ENCODE measurements at regions not wholly inside any gene's neighbourhood (a gene's known extent, or its start where the extent isn't known, plus 50 kb on each side); places are given as distances from the start of the nearest gene placed in this dataset.

DNA sequence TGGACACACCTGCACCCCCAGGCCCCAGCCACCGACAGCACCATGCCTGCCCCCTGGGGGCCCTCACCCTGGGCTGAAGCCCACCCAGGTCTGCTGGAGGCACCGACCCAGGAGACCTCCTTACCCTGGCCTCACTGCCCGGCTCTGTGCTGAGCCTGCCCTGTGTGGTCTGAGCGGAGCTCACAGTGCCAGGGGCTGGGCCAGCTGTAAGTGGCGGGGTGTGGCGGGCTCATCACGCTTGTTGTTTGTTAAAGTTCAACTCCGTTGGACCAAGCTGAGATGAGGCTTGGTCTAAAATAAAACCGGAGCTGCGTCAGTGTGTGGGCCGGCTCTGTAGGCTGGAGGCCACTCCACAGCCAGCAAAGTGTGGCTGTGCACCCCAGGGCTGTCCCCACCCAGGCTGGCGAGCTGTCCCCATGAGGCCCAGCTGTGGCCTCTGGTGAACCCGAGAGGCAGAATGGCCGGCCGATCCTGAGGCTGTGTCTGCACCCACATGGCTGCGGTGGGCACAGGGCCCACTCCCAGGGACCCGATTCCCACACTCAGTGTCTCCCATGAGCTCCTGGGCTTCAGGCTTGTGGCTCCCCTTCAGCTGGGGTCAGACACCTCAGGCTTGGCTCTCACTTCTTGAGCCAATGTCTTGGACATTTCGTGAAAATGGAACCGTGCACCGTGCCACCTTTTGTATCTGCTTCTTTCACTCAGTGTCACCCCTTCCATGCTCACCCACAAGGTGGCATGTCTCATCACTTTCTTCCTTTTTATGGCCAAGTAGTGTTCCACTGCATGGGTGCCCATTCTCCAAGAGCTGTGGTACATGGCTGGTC, 137.9 kb downstream of the CTTN start:
- no peak for TF ChIP-seq POLR2A (IDR thresholded peaks at IDR 0.05; ENCODE audit: borderline replicate concordance, extremely low read depth, insufficient read depth, insufficient read length)
- TF ChIP-seq, protein P1, sequence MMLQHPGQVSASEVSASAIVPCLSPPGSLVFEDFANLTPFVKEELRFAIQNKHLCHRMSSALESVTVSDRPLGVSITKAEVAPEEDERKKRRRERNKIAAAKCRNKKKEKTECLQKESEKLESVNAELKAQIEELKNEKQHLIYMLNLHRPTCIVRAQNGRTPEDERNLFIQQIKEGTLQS (IDR thresholded peaks at IDR 0.05) = no peak
- TF ChIP-seq, protein P2, sequence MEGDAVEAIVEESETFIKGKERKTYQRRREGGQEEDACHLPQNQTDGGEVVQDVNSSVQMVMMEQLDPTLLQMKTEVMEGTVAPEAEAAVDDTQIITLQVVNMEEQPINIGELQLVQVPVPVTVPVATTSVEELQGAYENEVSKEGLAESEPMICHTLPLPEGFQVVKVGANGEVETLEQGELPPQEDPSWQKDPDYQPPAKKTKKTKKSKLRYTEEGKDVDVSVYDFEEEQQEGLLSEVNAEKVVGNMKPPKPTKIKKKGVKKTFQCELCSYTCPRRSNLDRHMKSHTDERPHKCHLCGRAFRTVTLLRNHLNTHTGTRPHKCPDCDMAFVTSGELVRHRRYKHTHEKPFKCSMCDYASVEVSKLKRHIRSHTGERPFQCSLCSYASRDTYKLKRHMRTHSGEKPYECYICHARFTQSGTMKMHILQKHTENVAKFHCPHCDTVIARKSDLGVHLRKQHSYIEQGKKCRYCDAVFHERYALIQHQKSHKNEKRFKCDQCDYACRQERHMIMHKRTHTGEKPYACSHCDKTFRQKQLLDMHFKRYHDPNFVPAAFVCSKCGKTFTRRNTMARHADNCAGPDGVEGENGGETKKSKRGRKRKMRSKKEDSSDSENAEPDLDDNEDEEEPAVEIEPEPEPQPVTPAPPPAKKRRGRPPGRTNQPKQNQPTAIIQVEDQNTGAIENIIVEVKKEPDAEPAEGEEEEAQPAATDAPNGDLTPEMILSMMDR (IDR thresholded peaks at IDR 0.05 in 2 of 3, conservative IDR thresholded peaks at IDR 0.05 in 1 of 3; ENCODE audit: borderline replicate concordance in 1 of 3, insufficient read depth in 1 of 3, low read depth in 2 of 3, low read length in 2 of 3) = no peak
- TF ChIP-seq RAD21 (IDR thresholded peaks at IDR 0.05; ENCODE audit: low read depth) = no peak
